Epithelial cell of proximal tubule (primary cell): ENCODE measurements at regions not wholly inside any gene's neighbourhood (a gene's known extent, or its start where the extent isn't known, plus 50 kb on each side); places are given as distances from the start of the nearest gene placed in this dataset.

Source experiments
- DNase-seq: peaks from one replicate; pipeline ENCODE4 v3.0.0-alpha.2; 2011; ENCODE audit warnings: low read depth
- H3K4me3 ChIP-seq: 2 replicates; pipeline ENCODE4 v1.5.1; 2011; ENCODE audit warnings: low read depth, mild to moderate bottlenecking, low read length
- TF ChIP-seq, protein P1 (sequence below): conservative IDR thresholded peaks from 2 replicates; pipeline ENCODE4 v1.5.1; 2012; ENCODE audit warnings: low read depth, mild to moderate bottlenecking, low read length

DNA sequence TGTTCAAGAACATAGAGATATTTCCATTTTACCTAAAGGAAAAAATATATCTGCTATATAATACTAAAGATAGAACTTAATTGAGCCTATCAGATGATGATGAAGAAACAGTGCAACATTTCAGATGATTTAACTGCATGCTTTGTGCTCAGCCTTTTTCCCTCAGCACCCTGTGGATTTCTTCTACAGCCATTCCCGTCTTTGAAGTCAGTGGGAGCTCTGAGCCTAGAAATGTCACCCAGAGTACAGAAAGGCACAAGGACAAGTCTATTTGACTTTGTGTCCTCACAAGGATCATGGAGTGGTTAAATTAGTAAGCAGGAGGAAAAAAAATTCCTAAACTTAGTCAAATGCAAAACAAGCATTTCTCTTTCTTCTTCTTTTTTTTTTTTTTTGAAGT lies 994.0 kb upstream of the FLRT2 start:
- TF ChIP-seq, protein P1, sequence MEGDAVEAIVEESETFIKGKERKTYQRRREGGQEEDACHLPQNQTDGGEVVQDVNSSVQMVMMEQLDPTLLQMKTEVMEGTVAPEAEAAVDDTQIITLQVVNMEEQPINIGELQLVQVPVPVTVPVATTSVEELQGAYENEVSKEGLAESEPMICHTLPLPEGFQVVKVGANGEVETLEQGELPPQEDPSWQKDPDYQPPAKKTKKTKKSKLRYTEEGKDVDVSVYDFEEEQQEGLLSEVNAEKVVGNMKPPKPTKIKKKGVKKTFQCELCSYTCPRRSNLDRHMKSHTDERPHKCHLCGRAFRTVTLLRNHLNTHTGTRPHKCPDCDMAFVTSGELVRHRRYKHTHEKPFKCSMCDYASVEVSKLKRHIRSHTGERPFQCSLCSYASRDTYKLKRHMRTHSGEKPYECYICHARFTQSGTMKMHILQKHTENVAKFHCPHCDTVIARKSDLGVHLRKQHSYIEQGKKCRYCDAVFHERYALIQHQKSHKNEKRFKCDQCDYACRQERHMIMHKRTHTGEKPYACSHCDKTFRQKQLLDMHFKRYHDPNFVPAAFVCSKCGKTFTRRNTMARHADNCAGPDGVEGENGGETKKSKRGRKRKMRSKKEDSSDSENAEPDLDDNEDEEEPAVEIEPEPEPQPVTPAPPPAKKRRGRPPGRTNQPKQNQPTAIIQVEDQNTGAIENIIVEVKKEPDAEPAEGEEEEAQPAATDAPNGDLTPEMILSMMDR: no peak
- no peak for DNase-seq

GRCh38 chr14:84541018-84541417 lies 988.9 kb upstream of the FLRT2 start:
- H3K4me3 ChIP-seq: no peak overlapping the region
- no peak for DNase-seq
- TF ChIP-seq, protein P1: no peak

More for the DNA sequence above, 994.0 kb upstream of the FLRT2 start:
- no peak overlapping the region for H3K4me3 ChIP-seq

GRCh38 chr14:84543859-84544258 lies 986.1 kb upstream of the FLRT2 start:
- DNase-seq: no peak
- no peak overlapping the region for H3K4me3 ChIP-seq
- TF ChIP-seq, protein P1: no peak

DNA sequence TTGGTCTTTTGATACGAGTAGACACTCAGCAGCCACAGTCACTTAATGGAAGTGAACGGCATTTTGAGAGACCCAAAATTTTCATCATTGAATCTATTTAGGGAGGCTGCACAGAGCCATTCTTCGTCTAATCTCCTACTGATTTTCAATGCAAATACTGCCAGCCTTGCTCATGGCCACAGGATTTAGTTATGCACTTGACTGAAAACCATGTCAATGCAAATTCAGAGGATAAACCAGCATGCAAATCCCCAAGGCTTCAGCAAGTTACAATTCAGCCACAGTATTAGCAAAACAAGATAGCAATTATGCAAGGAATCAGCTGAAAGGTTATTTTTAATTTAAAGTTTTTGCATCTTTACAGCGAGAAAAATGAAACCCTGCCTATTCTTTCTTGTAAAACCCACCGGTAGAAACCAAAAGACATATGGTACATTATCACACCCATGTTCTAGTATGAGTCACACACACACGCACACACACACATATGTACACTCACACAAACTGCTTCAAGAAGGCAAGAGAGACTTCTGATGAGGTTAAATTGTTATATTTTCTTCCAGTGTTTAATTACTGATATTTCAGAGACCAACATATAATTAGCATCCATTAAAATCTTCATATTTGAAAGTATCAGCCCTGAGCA lies 985.3 kb upstream of the FLRT2 start:
- no peak for DNase-seq
- TF ChIP-seq, protein P1: no peak
- H3K4me3 ChIP-seq: no peak overlapping the region

DNA sequence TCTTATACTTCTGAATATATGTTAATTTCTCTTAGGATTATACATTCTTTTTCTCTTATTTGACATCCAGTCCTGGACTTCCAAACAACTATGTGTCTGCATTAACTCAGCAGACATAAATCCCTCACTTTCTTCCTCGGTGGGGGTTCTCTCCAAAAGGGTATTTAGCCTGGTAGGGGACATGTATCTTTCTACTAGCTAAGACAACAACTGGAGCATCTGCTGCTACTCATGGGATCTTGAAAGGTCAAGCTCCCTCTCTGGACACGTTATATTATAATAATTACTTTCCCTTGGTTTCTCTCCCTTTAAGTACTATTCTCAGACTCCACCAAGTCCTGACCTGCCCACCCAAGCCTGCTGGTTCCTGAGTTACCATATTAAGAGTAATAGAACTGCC lies 983.7 kb upstream of the FLRT2 start:
- TF ChIP-seq, protein P1: no peak
- no peak overlapping the region for H3K4me3 ChIP-seq
- DNase-seq: no peak

GRCh38 chr14:84554136-84554535 lies 975.8 kb upstream of the FLRT2 start:
- TF ChIP-seq, protein P1: no peak
- H3K4me3 ChIP-seq: no peak overlapping the region
- no peak for DNase-seq

GRCh38 chr14:84555493-84555892 lies 974.5 kb upstream of the FLRT2 start:
- DNase-seq: no peak
- TF ChIP-seq, protein P1: no peak
- H3K4me3 ChIP-seq: no peak overlapping the region
